ENCODE measurements at regions not wholly inside any gene's neighbourhood (a gene's known extent, or its start where the extent isn't known, plus 50 kb on each side); places are given as distances from the start of the nearest gene placed in this dataset.

DNA sequence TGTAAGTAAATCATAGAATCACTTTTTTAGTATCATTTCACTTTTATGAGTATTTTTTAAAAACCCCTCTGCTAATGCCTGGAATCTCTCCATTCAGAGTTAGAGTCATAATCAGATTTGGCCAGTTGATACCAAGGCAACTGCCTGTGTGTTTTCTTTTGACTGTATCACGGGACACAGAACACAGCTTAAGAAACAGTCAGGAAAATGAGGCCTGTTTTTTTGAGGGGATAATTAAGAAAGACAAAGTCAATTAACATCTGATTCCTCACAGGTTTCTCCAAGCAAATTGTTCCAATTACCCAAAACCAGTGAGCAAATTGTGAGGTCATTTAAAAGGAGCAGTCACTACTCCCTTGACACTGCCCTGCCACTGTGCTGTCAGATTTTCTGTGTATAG lies 944.5 kb upstream of the SOX9 start:
- POLR2A ChIA-PET = no interaction called here

GRCh38 chr17:71176928-71177443 lies 943.8 kb upstream of the SOX9 start:
- no peak for DNase-seq
- H3K4me3 Mint-ChIP-seq = no peak overlapping the region
- H3K4me1 Mint-ChIP-seq = no peaks in the 10 kb centered on the region
- peaks cover 0 to 2% of the 10 kb centered on the region in 2 donors for H3K27me3 Mint-ChIP-seq
- H3K4me3 ChIP-seq (ENCODE audit: low read length) = no peak overlapping the region
- no peak overlapping the region for H3K27ac ChIP-seq (ENCODE audit: low read depth, low read length)
- no peaks in the 10 kb centered on the region for H3K4me1 ChIP-seq (ENCODE audit: insufficient read depth, low read length)
- H3K27me3 ChIP-seq (ENCODE audit: insufficient read depth, low read length, poor library complexity, severe bottlenecking) = no peaks in the 10 kb centered on the region
- POLR2A ChIA-PET = no interaction called here
- no peaks in the 10 kb centered on the region for H3K9me3 ChIP-seq (ENCODE audit: low read length)
- no peaks in the 10 kb centered on the region for H3K36me3 ChIP-seq (ENCODE audit: insufficient read depth, low read length)
- H3K27ac Mint-ChIP-seq = no peak overlapping the region
- no peaks in the 10 kb centered on the region for H3K36me3 Mint-ChIP-seq
- CTCF ChIA-PET = no interaction called here
- peaks cover 0 to 7% (median 6%) of the 10 kb centered on the region in 5 donors for H3K9me3 Mint-ChIP-seq

More for the DNA sequence above, 944.5 kb upstream of the SOX9 start:
- Histone ChIP-seq H3K27me3 (ENCODE audit: insufficient read depth, low read length, poor library complexity, severe bottlenecking) (no peaks in the 10 kb centered on the region), H3K4me3 (ENCODE audit: low read length) (no peak overlapping the region), H3K27ac (ENCODE audit: low read depth, low read length) (no peak overlapping the region), H3K4me1 (ENCODE audit: insufficient read depth, low read length) (no peaks in the 10 kb centered on the region), H3K9me3 (ENCODE audit: low read length) (no peaks in the 10 kb centered on the region), H3K36me3 (ENCODE audit: insufficient read depth, low read length) (no peaks in the 10 kb centered on the region)
- peaks cover 0 to 2% of the 10 kb centered on the region in 2 donors for H3K27me3 Mint-ChIP-seq
- no peak overlapping the region for H3K27ac Mint-ChIP-seq
- H3K9me3 Mint-ChIP-seq = peaks cover under 1 to 7% (median 6%) of the 10 kb centered on the region in 5 donors
- H3K4me3 Mint-ChIP-seq = no peak overlapping the region
- CTCF ChIA-PET = no interaction called here
- DNase-seq = no peak
- H3K36me3 Mint-ChIP-seq = no peaks in the 10 kb centered on the region
- no peaks in the 10 kb centered on the region for H3K4me1 Mint-ChIP-seq

DNA sequence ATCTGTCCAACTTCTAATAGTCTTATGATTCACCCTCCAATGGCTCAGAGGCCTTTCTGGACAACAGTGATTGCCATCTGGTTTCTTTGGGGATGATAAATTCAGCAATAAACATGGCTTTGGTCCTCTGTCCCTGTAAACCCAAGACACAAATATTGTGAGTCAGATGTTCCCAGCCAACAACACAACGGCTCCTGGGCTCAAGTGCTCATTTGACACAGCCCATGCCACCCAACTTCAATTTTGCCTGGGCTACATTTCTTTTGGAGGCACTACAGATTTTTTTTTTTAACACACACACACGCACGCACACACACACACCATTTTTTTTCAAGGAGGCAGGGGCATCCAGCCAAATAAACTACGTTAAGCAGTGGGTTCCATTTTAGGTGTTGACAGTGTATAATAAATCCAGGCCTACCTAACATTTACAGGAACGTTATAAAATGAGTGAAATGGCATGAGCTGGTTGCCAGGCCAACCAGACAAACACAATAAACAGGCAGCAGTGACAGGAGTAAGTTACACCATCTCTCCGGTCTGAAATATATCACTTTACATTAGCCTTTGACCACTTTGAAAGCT lies 939.9 kb upstream of the SOX9 start:
- CTCF ChIA-PET = no interaction called here

GRCh38 chr17:71183066-71183660 lies 937.7 kb upstream of the SOX9 start:
- no peak overlapping the region for H3K27ac Mint-ChIP-seq
- no peaks in the 10 kb centered on the region for H3K4me1 Mint-ChIP-seq
- ChIA-PET POLR2A (no interaction called here), CTCF (no interaction called here)
- H3K27me3 Mint-ChIP-seq = peaks cover 0 to 2% of the 10 kb centered on the region in 2 donors
- Histone ChIP-seq H3K27ac (ENCODE audit: low read depth, low read length) (no peak overlapping the region), H3K9me3 (ENCODE audit: low read length) (no peaks in the 10 kb centered on the region), H3K36me3 (ENCODE audit: insufficient read depth, low read length) (no peaks in the 10 kb centered on the region), H3K4me3 (ENCODE audit: low read length) (no peak overlapping the region), H3K4me1 (ENCODE audit: insufficient read depth, low read length) (no peaks in the 10 kb centered on the region), H3K27me3 (ENCODE audit: insufficient read depth, low read length, poor library complexity, severe bottlenecking) (no peaks in the 10 kb centered on the region)
- no peak for DNase-seq
- H3K36me3 Mint-ChIP-seq = no peaks in the 10 kb centered on the region
- H3K9me3 Mint-ChIP-seq = peaks cover 0 to 12% (median 2%) of the 10 kb centered on the region in 5 donors
- H3K4me3 Mint-ChIP-seq = no peak overlapping the region

More for the DNA sequence above, 939.9 kb upstream of the SOX9 start:
- no peak overlapping the region for H3K27ac ChIP-seq (ENCODE audit: low read depth, low read length)
- no peak overlapping the region for H3K27ac Mint-ChIP-seq
- no peaks in the 10 kb centered on the region for H3K36me3 ChIP-seq (ENCODE audit: insufficient read depth, low read length)
- POLR2A ChIA-PET = no interaction called here
- no peak for DNase-seq
- no peak overlapping the region for H3K4me3 Mint-ChIP-seq
- no peaks in the 10 kb centered on the region for H3K4me1 Mint-ChIP-seq
- H3K4me1 ChIP-seq (ENCODE audit: insufficient read depth, low read length) = no peaks in the 10 kb centered on the region
- no peak overlapping the region for H3K4me3 ChIP-seq (ENCODE audit: low read length)
- peaks cover 0 to 12% (median 4%) of the 10 kb centered on the region in 5 donors for H3K9me3 Mint-ChIP-seq
- no peaks in the 10 kb centered on the region for H3K27me3 ChIP-seq (ENCODE audit: insufficient read depth, low read length, poor library complexity, severe bottlenecking)
- H3K27me3 Mint-ChIP-seq = peaks cover 0 to 2% of the 10 kb centered on the region in 2 donors
- H3K9me3 ChIP-seq (ENCODE audit: low read length) = no peaks in the 10 kb centered on the region
- H3K36me3 Mint-ChIP-seq = no peaks in the 10 kb centered on the region

DNA sequence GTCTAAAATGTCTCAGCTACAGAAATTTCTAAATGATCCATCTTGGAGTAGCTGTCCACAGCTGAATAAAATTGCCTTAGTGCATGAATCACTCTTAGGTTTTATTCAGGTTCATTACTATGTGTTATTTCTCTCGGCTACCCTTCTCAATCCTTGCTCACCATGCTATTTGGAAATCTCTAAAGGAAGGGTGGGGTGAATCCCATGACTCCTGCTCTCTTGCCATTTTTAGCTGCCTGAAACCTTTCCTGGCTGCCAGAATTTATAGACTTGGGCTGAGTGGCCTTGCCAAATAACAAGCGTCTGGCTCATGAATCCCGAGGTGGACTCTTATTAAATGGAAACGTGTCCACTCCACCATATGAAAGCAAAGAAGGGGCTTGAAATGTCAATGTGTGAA lies 936.1 kb upstream of the SOX9 start:
- no peak overlapping the region for H3K27ac ChIP-seq (ENCODE audit: low read depth, low read length)
- Mint-ChIP-seq H3K9me3 (peaks cover 0 to 12% (median 4%) of the 10 kb centered on the region in 5 donors), H3K4me3 (no peak overlapping the region), H3K36me3 (no peaks in the 10 kb centered on the region), H3K4me1 (no peaks in the 10 kb centered on the region), H3K27me3 (no peaks in the 10 kb centered on the region), H3K27ac (no peak overlapping the region)
- no peaks in the 10 kb centered on the region for H3K9me3 ChIP-seq (ENCODE audit: low read length)
- ChIA-PET CTCF (no interaction called here), POLR2A (no interaction called here)
- no peak overlapping the region for H3K4me3 ChIP-seq (ENCODE audit: low read length)
- no peaks in the 10 kb centered on the region for H3K4me1 ChIP-seq (ENCODE audit: insufficient read depth, low read length)
- no peaks in the 10 kb centered on the region for H3K27me3 ChIP-seq (ENCODE audit: insufficient read depth, low read length, poor library complexity, severe bottlenecking)
- H3K36me3 ChIP-seq (ENCODE audit: insufficient read depth, low read length) = no peaks in the 10 kb centered on the region
- no peak for DNase-seq

DNA sequence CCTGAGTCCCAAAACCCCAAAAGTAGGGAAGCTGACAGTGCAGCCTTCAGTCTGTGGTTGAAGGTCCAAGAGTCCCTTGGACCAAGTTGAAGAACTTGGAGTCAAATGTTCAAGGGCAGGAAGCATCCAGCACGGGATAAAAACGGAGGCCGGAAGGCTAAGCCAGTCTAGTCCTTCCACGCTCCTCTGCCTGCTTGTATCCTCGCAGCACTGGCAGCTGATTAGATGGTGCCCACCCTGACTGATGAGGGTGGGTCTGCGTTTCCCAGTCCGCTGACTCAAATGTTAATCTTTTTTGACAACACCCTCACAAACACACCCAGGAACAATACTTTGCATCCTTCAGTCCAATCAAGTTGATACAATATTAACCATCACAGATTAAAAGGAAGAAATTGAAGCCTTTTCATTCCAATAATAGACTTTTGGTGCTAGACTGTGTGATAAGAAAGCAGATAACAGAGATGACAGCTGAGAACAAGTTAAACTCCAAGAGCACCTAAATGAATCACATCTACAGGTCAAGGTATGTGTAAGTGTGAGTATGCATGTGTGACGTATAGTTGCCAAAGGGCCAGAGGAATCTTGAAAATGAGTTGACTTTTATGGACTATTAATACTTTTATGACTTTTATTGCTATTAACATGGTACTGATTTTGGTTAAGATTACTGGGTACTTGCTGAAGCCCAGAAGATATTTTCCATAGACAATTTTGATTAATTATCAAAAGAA lies 933.5 kb upstream of the SOX9 start:
- H3K4me3 ChIP-seq (ENCODE audit: low read length) = no peak overlapping the region
- H3K4me1 ChIP-seq (ENCODE audit: insufficient read depth, low read length) = no peaks in the 10 kb centered on the region
- H3K36me3 ChIP-seq (ENCODE audit: insufficient read depth, low read length) = no peaks in the 10 kb centered on the region
- CTCF ChIA-PET = no interaction called here
- Mint-ChIP-seq H3K9me3 (peaks cover 0 to 11% (median 4%) of the 10 kb centered on the region in 5 donors), H3K4me3 (no peak overlapping the region), H3K27me3 (no peaks in the 10 kb centered on the region), H3K27ac (no peak overlapping the region), H3K36me3 (no peaks in the 10 kb centered on the region), H3K4me1 (no peaks in the 10 kb centered on the region)
- H3K27ac ChIP-seq (ENCODE audit: low read depth, low read length) = no peak overlapping the region
- H3K27me3 ChIP-seq (ENCODE audit: insufficient read depth, low read length, poor library complexity, severe bottlenecking) = no peaks in the 10 kb centered on the region
- DNase-seq = no peak
- POLR2A ChIA-PET = no interaction called here
- no peaks in the 10 kb centered on the region for H3K9me3 ChIP-seq (ENCODE audit: low read length)

DNA sequence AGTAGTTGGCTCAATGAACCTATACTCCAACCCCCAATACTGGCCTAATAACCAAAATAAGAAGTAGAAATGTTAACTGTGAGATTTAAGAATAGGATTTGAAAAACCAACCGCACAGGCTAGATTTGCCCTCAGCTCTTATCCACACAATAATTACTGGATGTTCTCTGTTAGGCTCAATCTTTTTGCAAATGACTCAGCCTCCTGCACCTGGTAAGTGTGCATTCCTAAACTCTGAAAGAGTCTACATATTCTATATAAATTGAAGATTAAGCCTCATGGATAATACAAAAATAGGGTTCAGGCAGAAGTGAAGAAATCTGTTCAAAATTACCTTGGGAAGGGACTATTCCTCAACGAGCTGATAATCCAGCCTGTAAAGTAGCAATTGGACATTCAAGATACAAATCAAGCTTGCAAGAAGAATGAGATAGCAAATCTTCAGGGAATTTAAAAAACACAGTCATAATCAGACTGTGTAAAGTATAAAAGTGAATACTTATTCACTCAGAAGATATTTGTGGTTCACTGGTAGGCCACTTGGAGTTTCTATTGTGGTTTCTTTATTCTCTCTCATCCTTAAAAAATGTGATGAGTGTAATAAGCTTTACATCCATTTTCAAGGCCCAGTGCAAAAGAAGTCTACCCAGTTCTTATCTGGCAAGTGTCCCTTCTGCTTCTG lies 931.9 kb upstream of the SOX9 start:
- Histone ChIP-seq H3K9me3 (ENCODE audit: low read length) (no peaks in the 10 kb centered on the region), H3K4me3 (ENCODE audit: low read length) (no peak overlapping the region), H3K36me3 (ENCODE audit: insufficient read depth, low read length) (no peaks in the 10 kb centered on the region), H3K27ac (ENCODE audit: low read depth, low read length) (no peak overlapping the region), H3K4me1 (ENCODE audit: insufficient read depth, low read length) (no peaks in the 10 kb centered on the region), H3K27me3 (ENCODE audit: insufficient read depth, low read length, poor library complexity, severe bottlenecking) (no peaks in the 10 kb centered on the region)
- no peak overlapping the region for H3K27ac Mint-ChIP-seq
- no peaks in the 10 kb centered on the region for H3K36me3 Mint-ChIP-seq
- H3K27me3 Mint-ChIP-seq = no peaks in the 10 kb centered on the region
- H3K4me3 Mint-ChIP-seq = no peak overlapping the region
- H3K9me3 Mint-ChIP-seq = peaks cover 0 to 9% (median 4%) of the 10 kb centered on the region in 5 donors
- H3K4me1 Mint-ChIP-seq = no peaks in the 10 kb centered on the region
- no peak for DNase-seq
- CTCF ChIA-PET = no interaction called here
- POLR2A ChIA-PET = no interaction called here

GRCh38 chr17:71189493-71189831 lies 931.4 kb upstream of the SOX9 start:
- Mint-ChIP-seq H3K27me3 (no peaks in the 10 kb centered on the region), H3K27ac (no peak overlapping the region), H3K4me1 (no peaks in the 10 kb centered on the region), H3K4me3 (no peak overlapping the region), H3K9me3 (peaks cover 0 to 11% (median 4%) of the 10 kb centered on the region in 5 donors), H3K36me3 (no peaks in the 10 kb centered on the region)
- CTCF ChIA-PET = no interaction called here
- H3K9me3 ChIP-seq (ENCODE audit: low read length) = no peaks in the 10 kb centered on the region
- no peaks in the 10 kb centered on the region for H3K27me3 ChIP-seq (ENCODE audit: insufficient read depth, low read length, poor library complexity, severe bottlenecking)
- no peaks in the 10 kb centered on the region for H3K36me3 ChIP-seq (ENCODE audit: insufficient read depth, low read length)
- H3K4me3 ChIP-seq (ENCODE audit: low read length) = no peak overlapping the region
- DNase-seq = no peak
- POLR2A ChIA-PET = no interaction called here
- no peak overlapping the region for H3K27ac ChIP-seq (ENCODE audit: low read depth, low read length)
- H3K4me1 ChIP-seq (ENCODE audit: insufficient read depth, low read length) = no peaks in the 10 kb centered on the region

Data from CD8-positive, alpha-beta memory T cell (primary cell).